Activated CD4-positive, alpha-beta T cell treated with anti-CD3 and anti-CD28 coated beads for 36 hours (primary cell): ENCODE measurements at regions not wholly inside any gene's neighbourhood (a gene's known extent, or its start where the extent isn't known, plus 50 kb on each side); places are given as distances from the start of the nearest gene placed in this dataset.

ENCODE experiments used
- ATAC-seq: fragments of 200-7000 bp; cut with Tn5 transposase; one replicate; pipeline ENCODE4 v1.10.0; 2021; ENCODE audit warnings: mild to moderate bottlenecking, moderate library complexity
- CTCF ChIA-PET: fragments of 350-600 bp; sonication (Branson Sonifier 250); formaldehyde crosslinking; loops from one replicate; lab custom pipeline; 2021; ENCODE audit warnings: antibody characterized with exemption; lab: Charles Lee
- POLR2A ChIA-PET: fragments of 350-600 bp; sonication (Branson Sonifier 250); formaldehyde crosslinking; loops from one replicate; lab custom pipeline; 2021; ENCODE audit warnings: antibody characterized with exemption, inconsistent platforms; lab: Charles Lee
- DNase-seq: peaks from one replicate; pipeline ENCODE4 v3.0.0-alpha.2; 2020
- H3K27ac Mint-ChIP-seq: one replicate; pipeline ENCODE4 v1.8.0; 2021; ENCODE audit warnings: mixed read lengths
- H3K27me3 Mint-ChIP-seq: one replicate; pipeline ENCODE4 v1.8.0; 2021; ENCODE audit warnings: mixed read lengths
- H3K36me3 Mint-ChIP-seq: one replicate; pipeline ENCODE4 v1.8.0; 2021; ENCODE audit warnings: low read depth, mixed read lengths
- H3K4me1 Mint-ChIP-seq: one replicate; pipeline ENCODE4 v1.8.0; 2021; ENCODE audit warnings: mixed read lengths
- H3K4me3 Mint-ChIP-seq: one replicate; pipeline ENCODE4 v1.8.0; 2021; ENCODE audit warnings: mild to moderate bottlenecking, moderate library complexity, mixed read lengths
- H3K9me3 Mint-ChIP-seq: one replicate; pipeline ENCODE4 v1.8.0; 2021; ENCODE audit warnings: low read depth, mixed read lengths
- intact Hi-C, 2 experiments: fragments of 100-400 bp; cut with DNase I in 1 of 2; cut with micrococcal nuclease in 1 of 2; formaldehyde crosslinking; loops; one replicate each; pipeline versions ENCODE4 v1.14.2 to v1.15.1; 2022 to 2024; cut with DNase I, micrococcal nuclease

- ATAC-seq (no peak), DNase-seq (no peak)
- ChIA-PET POLR2A (no interaction called here), CTCF (no interaction called here)
- Mint-ChIP-seq H3K4me1 (peaks cover 12% of the 10 kb centered on the region), H3K9me3 (peaks cover 7% of the 10 kb centered on the region), H3K4me3 (no peak overlapping the region), H3K27me3 (peaks cover 28% of the 10 kb centered on the region), H3K36me3 (no peaks in the 10 kb centered on the region), H3K27ac (no peak overlapping the region)
- intact Hi-C loops = no loop called here
Measured at GRCh38 chr14:71773898-71774481, 158.2 kb upstream of the RGS6 start.

GRCh38 chr14:71776471-71777360 lies 155.5 kb upstream of the RGS6 start:
- CTCF ChIA-PET = interaction anchor here (0.6 kb wide), 1 partner anchor 677 kb away, joined by 3 read pairs; no protein-coding TSS in a partner anchor
- Mint-ChIP-seq H3K9me3 (peaks cover 7% of the 10 kb centered on the region), H3K4me3 (no peak overlapping the region), H3K4me1 (peaks cover 12% of the 10 kb centered on the region), H3K36me3 (no peaks in the 10 kb centered on the region), H3K27ac (no peak overlapping the region), H3K27me3 (peaks cover 34% of the 10 kb centered on the region)
- DNase-seq (peak; percentile 37), ATAC-seq (peak; percentile 60)
- intact Hi-C loops = no loop called here
- POLR2A ChIA-PET = no interaction called here

GRCh38 chr14:71780075-71780474 lies 152.2 kb upstream of the RGS6 start:
- CTCF ChIA-PET = interaction anchor here (0.7 to 2.0 kb wide), 2 partner anchors 12 to 75 kb away, joined by 3 to 6 read pairs; no protein-coding TSS in a partner anchor
- Mint-ChIP-seq H3K36me3 (no peaks in the 10 kb centered on the region), H3K27ac (no peak overlapping the region), H3K27me3 (peaks cover 21% of the 10 kb centered on the region), H3K9me3 (no peaks in the 10 kb centered on the region), H3K4me1 (peaks cover 12% of the 10 kb centered on the region), H3K4me3 (no peak overlapping the region)
- POLR2A ChIA-PET = no interaction called here
- intact Hi-C loops = no loop called here
- ATAC-seq (no peak), DNase-seq (no peak)

- Mint-ChIP-seq H3K4me3 (no peak overlapping the region), H3K36me3 (no peaks in the 10 kb centered on the region), H3K9me3 (no peaks in the 10 kb centered on the region), H3K27me3 (peaks cover 21% of the 10 kb centered on the region), H3K4me1 (peaks cover 12% of the 10 kb centered on the region), H3K27ac (no peak overlapping the region)
- ChIA-PET CTCF (interaction anchor here (0.7 to 2.0 kb wide), 2 partner anchors 12 to 75 kb away, joined by 3 to 6 read pairs; no protein-coding TSS in a partner anchor), POLR2A (no interaction called here)
- intact Hi-C loops = no loop called here
- no peak for ATAC-seq
- no peak for DNase-seq
Measured at GRCh38 chr14:71780822-71781221, 151.4 kb upstream of the RGS6 start.

GRCh38 chr14:71783088-71783487 lies 149.1 kb upstream of the RGS6 start:
- intact Hi-C loops = no loop called here
- no peak overlapping the region for H3K4me3 Mint-ChIP-seq
- POLR2A ChIA-PET = no interaction called here
- no peak overlapping the region for H3K27ac Mint-ChIP-seq
- H3K4me1 Mint-ChIP-seq = no peaks in the 10 kb centered on the region
- no peak for DNase-seq
- CTCF ChIA-PET = interaction anchor here (0.6 to 1.8 kb wide), 4 partner anchors 14 to 679 kb away, joined by 3 to 6 read pairs (median 4); no protein-coding TSS in a partner anchor
- no peaks in the 10 kb centered on the region for H3K9me3 Mint-ChIP-seq
- peaks cover 10% of the 10 kb centered on the region for H3K27me3 Mint-ChIP-seq
- no peaks in the 10 kb centered on the region for H3K36me3 Mint-ChIP-seq
- ATAC-seq = no peak

GRCh38 chr14:71783786-71784185 lies 148.4 kb upstream of the RGS6 start:
- H3K9me3 Mint-ChIP-seq = no peaks in the 10 kb centered on the region
- H3K36me3 Mint-ChIP-seq = no peaks in the 10 kb centered on the region
- DNase-seq (no peak), ATAC-seq (no peak)
- H3K27ac Mint-ChIP-seq = no peak overlapping the region
- no peak overlapping the region for H3K4me3 Mint-ChIP-seq
- H3K27me3 Mint-ChIP-seq = peaks cover 10% of the 10 kb centered on the region
- CTCF ChIA-PET = interaction anchor here (0.6 to 1.8 kb wide), 3 partner anchors 64 to 273 kb away, joined by 3 to 6 read pairs (median 4); no protein-coding TSS in a partner anchor
- H3K4me1 Mint-ChIP-seq = no peaks in the 10 kb centered on the region
- intact Hi-C loops = no loop called here
- POLR2A ChIA-PET = no interaction called here

- ChIA-PET CTCF (no interaction called here), POLR2A (no interaction called here)
- peaks cover 2% of the 10 kb centered on the region for H3K9me3 Mint-ChIP-seq
- H3K4me3 Mint-ChIP-seq = no peak overlapping the region
- H3K36me3 Mint-ChIP-seq = no peaks in the 10 kb centered on the region
- no peaks in the 10 kb centered on the region for H3K4me1 Mint-ChIP-seq
- DNase-seq (no peak), ATAC-seq (no peak)
- intact Hi-C loops = no loop called here
- no peak overlapping the region for H3K27ac Mint-ChIP-seq
- peaks cover 6% of the 10 kb centered on the region for H3K27me3 Mint-ChIP-seq
Measured at GRCh38 chr14:71789005-71789404, 143.2 kb upstream of the RGS6 start.

- no peaks in the 10 kb centered on the region for H3K9me3 Mint-ChIP-seq
- peaks cover 20% of the 10 kb centered on the region for H3K27me3 Mint-ChIP-seq
- H3K36me3 Mint-ChIP-seq = no peaks in the 10 kb centered on the region
- ChIA-PET CTCF (no interaction called here), POLR2A (no interaction called here)
- H3K4me1 Mint-ChIP-seq = no peaks in the 10 kb centered on the region
- DNase-seq (no peak), ATAC-seq (no peak)
- H3K27ac Mint-ChIP-seq = no peak overlapping the region
- H3K4me3 Mint-ChIP-seq = no peak overlapping the region
- intact Hi-C loops = no loop called here
Measured at GRCh38 chr14:71799841-71800240, 132.4 kb upstream of the RGS6 start.

GRCh38 chr14:71800878-71801277 lies 131.4 kb upstream of the RGS6 start:
- H3K4me3 Mint-ChIP-seq = no peak overlapping the region
- H3K27ac Mint-ChIP-seq = no peak overlapping the region
- DNase-seq (no peak), ATAC-seq (no peak)
- peaks cover 18% of the 10 kb centered on the region for H3K27me3 Mint-ChIP-seq
- POLR2A ChIA-PET = no interaction called here
- no peaks in the 10 kb centered on the region for H3K36me3 Mint-ChIP-seq
- CTCF ChIA-PET = no interaction called here
- H3K4me1 Mint-ChIP-seq = no peaks in the 10 kb centered on the region
- H3K9me3 Mint-ChIP-seq = no peaks in the 10 kb centered on the region
- intact Hi-C loops = no loop called here

GRCh38 chr14:71803539-71804260 lies 128.5 kb upstream of the RGS6 start:
- Mint-ChIP-seq H3K4me3 (no peak overlapping the region), H3K27me3 (peaks cover 19% of the 10 kb centered on the region), H3K9me3 (no peaks in the 10 kb centered on the region), H3K27ac (no peak overlapping the region), H3K4me1 (no peaks in the 10 kb centered on the region), H3K36me3 (no peaks in the 10 kb centered on the region)
- ChIA-PET POLR2A (no interaction called here), CTCF (no interaction called here)
- DNase-seq (no peak), ATAC-seq (no peak)
- intact Hi-C loops = no loop called here

GRCh38 chr14:71804992-71805391 lies 127.2 kb upstream of the RGS6 start:
- intact Hi-C loops = no loop called here
- Mint-ChIP-seq H3K27ac (no peak overlapping the region), H3K27me3 (peaks cover 16% of the 10 kb centered on the region), H3K4me3 (no peak overlapping the region), H3K9me3 (no peaks in the 10 kb centered on the region), H3K4me1 (no peaks in the 10 kb centered on the region), H3K36me3 (no peaks in the 10 kb centered on the region)
- CTCF ChIA-PET = no interaction called here
- POLR2A ChIA-PET = no interaction called here
- ATAC-seq = no peak
- DNase-seq = no peak
